HS-27A (cell line): ENCODE measurements at regions not wholly inside any gene's neighbourhood (a gene's known extent, or its start where the extent isn't known, plus 50 kb on each side); places are given as distances from the start of the nearest gene placed in this dataset.

Source experiments
- DNase-seq: peaks from one replicate; pipeline ENCODE4 v3.0.0-alpha.2; 2012; ENCODE audit warnings: low read depth, missing footprints

- DNase-seq: no peak
Observed at GRCh38 chr3:87332789-87333188, 56.4 kb upstream of the POU1F1 start.

GRCh38 chr3:87329065-87329464 is 52.7 kb upstream of the POU1F1 start:
- DNase-seq: no peak
